ENCODE measurements at regions not wholly inside any gene's neighbourhood (a gene's known extent, or its start where the extent isn't known, plus 50 kb on each side); places are given as distances from the start of the nearest gene placed in this dataset.
"Not testable (repeated sequence)": the region's sequence is repeated elsewhere in the genome, so short reads cannot be mapped to it uniquely, and the experiment has no call there.

GRCh38 chr11:134725716-134726639, 313.9 kb upstream of the B3GAT1 start:
- peak; percentile 14 for DNase-seq (ENCODE audit: low spot score)

- no peak for DNase-seq (ENCODE audit: low spot score)
Observed at GRCh38 chr11:134725211-134725610, 313.2 kb upstream of the B3GAT1 start.

GRCh38 chr11:134724779-134725140, 312.7 kb upstream of the B3GAT1 start:
- DNase-seq (ENCODE audit: low spot score), result no peak

- DNase-seq (ENCODE audit: low spot score), result no peak
Observed at GRCh38 chr11:134724106-134724778, 312.2 kb upstream of the B3GAT1 start.

- DNase-seq (ENCODE audit: low spot score), result not testable (repeated sequence)
Observed at GRCh38 chr11:134720691-134721070, 308.6 kb upstream of the B3GAT1 start.

DNA sequence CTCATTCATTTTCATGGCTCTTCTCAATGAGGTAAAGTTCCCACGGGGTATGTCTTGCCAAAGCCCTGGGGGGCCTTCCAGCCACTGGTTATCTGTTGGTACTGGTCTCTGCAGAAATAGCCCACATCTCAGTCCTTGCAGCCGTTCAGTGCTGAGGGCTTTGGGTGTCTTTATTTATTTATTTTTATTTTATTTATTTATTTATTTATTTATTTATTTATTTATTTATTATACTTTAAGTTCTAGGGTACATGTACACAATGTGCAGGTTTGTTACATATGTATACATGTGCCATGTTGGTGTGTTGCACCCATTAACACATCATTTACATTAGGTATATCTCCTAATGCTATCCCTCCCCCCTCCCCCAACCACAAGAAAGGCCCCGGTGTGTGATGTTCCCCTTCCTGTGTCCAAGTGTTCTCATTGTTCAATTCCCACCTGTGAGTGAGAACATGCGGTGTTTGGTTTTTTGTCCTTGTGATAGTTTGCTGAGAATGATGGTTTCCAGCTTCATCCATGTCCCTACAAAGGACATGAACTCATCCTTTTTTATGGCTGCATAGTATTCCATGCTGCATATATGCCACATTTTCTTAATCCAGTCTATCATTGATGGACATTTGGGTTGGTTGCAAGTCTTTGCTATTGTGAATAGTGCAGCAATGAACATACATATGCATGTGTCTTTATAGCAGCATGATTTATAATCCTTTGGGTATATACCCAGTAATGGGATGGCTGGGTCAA, 308.1 kb upstream of the B3GAT1 start:
- not testable (repeated sequence) for DNase-seq (ENCODE audit: low spot score)

DNA sequence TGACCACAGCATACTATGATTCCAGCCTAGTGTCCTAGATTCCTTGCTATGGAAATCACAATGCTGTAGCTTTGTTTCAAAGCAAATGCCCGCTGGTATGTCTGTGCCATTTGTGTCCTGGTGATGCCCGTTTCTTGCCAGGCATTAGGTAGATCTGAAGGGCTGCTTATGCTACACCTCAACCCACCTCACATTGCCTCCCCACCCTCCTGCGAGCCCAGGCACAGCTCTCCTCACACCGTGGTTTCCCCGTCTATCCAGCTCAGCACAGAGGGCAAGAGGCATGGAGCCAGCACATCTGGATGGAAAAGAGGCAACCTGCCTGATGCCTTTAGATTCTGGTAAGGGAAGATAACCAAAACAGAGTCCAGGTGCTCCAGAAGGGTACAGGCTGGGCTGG, 307.4 kb upstream of the B3GAT1 start:
- no peak for DNase-seq (ENCODE audit: low spot score)

- no peak for DNase-seq (ENCODE audit: low spot score)
Observed at GRCh38 chr11:134716582-134716981, 304.5 kb upstream of the B3GAT1 start.

DNA sequence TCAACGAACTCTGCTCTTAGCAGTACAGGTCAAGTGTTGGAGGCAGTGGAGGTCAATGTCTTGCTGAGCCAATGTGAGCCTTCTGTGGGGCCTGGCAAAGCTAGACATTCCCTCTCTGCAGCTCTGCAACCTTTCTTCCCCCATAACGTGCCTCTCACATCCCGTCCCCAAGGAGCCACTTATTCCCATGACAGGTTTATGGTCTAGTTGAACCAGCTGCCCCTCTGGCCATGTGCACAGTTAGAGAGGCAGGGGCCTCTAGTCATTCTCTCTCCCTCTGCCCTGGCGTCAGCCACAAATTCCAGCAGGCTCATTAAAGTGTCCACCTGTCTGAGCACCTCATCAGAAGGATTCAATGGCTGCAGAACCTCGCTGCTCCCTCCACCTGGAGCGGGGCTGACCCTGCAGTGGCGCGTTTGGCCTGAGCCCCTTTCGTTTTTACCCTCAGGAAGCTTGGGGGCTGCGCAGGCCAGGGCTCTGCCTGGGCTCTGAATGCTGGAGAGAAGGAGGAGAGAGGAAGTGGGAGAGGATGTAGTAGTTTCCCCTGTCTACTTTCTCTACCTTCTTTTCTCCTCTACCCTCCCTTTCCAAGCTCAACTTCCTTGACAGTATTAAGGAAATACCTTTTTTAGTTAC, 302.1 kb upstream of the B3GAT1 start:
- DNase-seq (ENCODE audit: low spot score), result no peak

DNA sequence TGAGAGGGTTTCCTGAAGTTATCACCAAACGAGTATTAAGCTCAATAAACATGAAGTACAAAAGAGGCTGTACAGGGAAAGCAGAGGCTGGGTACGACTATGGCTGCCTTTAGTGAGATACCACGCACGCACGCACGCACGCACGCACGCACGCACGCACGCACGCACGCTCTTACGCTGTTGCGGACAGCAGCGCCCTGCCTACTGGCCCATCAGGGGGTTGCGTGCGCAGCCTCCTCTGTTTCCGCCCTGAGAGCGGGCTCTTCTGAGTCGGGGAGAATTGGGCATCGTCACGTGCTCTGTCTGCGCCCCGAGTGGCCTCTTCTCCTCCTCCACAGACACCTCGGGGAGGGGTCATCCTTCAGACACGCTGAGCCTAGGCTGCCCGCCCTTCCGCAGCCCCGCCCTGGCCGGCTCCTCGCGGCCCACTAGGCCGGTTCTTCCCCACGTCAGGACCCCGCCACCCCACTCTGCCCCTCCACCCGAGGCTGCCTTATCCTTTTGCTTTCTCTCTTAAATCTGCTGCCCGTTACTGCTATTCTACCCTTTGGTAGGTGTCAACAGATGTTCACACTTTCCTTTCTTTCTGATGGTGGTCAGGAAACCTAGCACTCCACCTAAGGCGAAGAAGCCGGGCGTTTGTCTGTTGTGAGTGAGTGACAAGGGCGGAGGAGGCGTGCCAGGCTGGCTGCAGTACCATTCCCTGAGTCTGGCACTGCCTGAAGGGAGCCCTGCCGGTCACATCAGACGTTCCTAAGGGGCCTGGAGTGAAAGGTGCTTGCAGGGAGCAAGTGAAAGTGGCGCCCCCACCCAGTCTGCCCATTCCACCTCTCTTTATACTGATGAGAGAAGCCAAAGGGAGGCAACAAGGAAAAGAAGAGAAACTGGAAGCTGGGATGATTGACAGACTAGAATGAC, 300.4 kb upstream of the B3GAT1 start:
- DNase-seq (ENCODE audit: low spot score), result no peak

DNA sequence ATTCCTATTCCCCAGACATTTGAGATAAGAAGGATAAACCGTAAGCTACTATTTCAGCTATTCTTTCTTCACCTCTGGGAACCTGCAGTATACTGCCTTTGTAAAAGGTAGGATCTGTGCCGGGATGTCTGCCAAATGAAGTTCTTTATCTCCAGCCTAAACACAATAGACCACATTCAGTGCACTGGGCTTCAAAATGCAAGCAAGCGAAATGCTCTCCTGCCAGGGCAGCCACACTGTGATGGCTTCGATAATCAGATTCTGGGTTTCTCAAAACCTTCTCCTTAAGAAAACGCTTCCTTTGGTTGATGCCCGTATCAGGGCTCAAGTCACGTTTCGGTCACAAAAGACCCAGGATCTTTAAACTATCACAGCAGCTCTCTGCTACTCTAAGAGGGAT, 299.5 kb upstream of the B3GAT1 start:
- DNase-seq (ENCODE audit: low spot score), result no peak

- DNase-seq (ENCODE audit: low spot score), result no peak
Observed at GRCh38 chr11:134710861-134711407, 298.9 kb upstream of the B3GAT1 start.

DNA sequence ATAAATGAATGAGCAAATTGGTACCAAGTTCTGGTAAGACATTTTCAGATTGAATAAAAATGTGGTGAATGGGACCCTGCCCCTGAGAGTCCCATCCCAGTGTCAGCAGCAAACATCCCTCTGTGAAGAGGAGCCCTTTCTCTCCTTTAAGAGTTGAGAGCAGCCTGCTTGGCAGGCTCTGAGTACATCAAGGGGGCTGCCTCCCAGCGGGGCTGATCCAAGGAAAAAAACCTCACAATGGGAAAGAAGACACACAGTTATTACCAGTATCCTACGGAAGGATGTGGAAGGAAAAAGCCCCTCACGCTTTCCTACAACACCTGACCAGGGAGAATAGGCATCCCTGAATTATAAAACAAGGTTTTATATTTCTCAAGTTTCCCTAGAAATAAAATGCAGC, 293.8 kb upstream of the B3GAT1 start:
- DNase-seq (ENCODE audit: low spot score), result no peak

- no peak for DNase-seq (ENCODE audit: low spot score)
Observed at GRCh38 chr11:134702827-134703226, 290.8 kb upstream of the B3GAT1 start.

GRCh38 chr11:134701564-134702165, 289.6 kb upstream of the B3GAT1 start:
- DNase-seq (ENCODE audit: low spot score), result no peak

DNA sequence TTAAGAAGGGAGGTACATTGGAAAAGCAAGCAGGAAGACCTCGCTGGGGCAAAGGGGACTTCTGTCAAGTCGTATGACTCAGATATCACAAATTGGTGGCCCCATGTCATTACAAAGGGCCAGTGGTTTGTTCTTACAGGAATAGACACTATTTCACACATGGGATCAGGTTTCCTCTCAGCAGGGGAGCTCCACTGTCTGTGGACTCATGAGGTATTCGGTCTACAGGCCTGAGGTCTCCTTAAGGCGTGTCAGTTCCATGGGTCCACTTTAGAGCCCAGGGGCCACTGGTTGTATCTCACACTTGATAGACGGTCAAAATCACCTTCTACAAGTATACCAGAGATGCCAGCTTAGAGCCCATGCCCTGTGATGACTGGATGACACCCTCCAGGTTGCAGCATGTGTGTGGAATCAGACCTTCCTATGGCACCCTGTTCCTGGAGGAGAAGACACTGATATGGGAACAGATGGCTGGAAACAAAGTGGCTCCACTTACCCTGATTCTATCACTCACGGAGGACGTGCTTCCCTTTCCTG, 288.1 kb upstream of the B3GAT1 start:
- no peak for DNase-seq (ENCODE audit: low spot score)

- no peak for DNase-seq (ENCODE audit: low spot score)
Observed at GRCh38 chr11:134696455-134696854, 284.4 kb upstream of the B3GAT1 start.

- no peak for DNase-seq (ENCODE audit: low spot score)
Observed at GRCh38 chr11:134691985-134692384, 279.9 kb upstream of the B3GAT1 start.

DNA sequence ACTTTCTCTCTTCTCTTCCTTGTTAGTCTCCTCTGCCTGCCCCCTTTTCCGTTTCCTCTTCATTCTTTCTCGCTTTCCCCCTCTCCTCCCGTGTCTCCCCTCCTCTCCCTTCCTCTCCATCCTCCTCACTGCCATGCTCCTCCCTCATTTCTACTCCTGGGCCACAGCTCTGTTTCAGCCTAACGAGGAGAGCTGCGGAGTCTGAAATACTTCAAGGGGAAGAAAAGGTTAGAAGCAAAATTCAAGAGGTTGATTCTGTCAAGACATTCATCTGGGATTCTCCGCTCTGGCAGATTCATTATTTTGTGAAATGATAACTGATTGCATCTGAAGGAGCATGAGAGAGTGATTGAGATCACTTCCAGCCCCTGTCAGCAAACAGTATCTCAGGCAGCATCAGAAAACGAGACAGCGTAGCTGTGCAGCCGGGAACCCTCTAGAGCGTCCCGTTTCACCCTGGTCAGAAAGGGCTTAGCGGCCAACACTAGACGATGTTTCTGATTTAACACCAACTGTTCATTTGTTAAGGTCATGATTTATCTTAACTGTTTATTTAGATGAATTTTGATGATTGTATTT, 279.3 kb upstream of the B3GAT1 start:
- no peak for DNase-seq (ENCODE audit: low spot score)

DNA sequence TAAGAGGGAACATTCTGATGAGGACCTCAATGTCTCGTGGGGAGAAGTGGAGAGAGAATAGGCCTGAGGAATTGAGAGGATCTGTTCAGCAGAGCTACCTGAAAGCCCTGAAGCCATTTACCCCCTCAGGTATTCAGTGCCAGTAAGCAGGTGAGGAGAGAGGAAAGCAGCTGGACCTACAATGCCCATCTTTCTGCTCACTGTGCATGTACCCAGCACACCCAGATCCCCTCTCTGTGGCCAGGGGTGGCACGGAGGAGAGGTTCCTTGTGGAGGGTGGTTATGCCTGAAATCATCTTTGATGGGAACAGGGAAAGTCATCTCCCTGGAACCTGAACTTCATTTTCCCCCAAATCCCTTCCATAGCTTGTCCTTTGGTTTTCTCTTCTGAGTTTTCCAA, 277.8 kb upstream of the B3GAT1 start:
- DNase-seq (ENCODE audit: low spot score), result no peak

All from HuH-7.5 (cell line).